Mammary epithelial cell (primary cell): ENCODE measurements at regions not wholly inside any gene's neighbourhood (a gene's known extent, or its start where the extent isn't known, plus 50 kb on each side); places are given as distances from the start of the nearest gene placed in this dataset.

Source experiments
- CTCF ChIP-seq, 2 donors: IDR thresholded peaks in 1 of 2; conservative IDR thresholded peaks in 1 of 2; 2 replicates each; pipeline ENCODE4 v1.5.1; 2011 to 2012; ENCODE audit warnings: inconsistent platforms in 2 of 2, low read length in 2 of 2, mild to moderate bottlenecking in 2 of 2, control low read depth in 1 of 2, low read depth in 1 of 2; ENCODE audit not compliant: insufficient read depth in 1 of 2; ENCODE audit errors: extremely low read depth in 1 of 2
- EZH2 ChIP-seq: IDR thresholded peaks from 2 replicates; pipeline ENCODE4 v1.6.1; 2012; ENCODE audit warnings: low read length, inconsistent platforms, borderline replicate concordance

DNA sequence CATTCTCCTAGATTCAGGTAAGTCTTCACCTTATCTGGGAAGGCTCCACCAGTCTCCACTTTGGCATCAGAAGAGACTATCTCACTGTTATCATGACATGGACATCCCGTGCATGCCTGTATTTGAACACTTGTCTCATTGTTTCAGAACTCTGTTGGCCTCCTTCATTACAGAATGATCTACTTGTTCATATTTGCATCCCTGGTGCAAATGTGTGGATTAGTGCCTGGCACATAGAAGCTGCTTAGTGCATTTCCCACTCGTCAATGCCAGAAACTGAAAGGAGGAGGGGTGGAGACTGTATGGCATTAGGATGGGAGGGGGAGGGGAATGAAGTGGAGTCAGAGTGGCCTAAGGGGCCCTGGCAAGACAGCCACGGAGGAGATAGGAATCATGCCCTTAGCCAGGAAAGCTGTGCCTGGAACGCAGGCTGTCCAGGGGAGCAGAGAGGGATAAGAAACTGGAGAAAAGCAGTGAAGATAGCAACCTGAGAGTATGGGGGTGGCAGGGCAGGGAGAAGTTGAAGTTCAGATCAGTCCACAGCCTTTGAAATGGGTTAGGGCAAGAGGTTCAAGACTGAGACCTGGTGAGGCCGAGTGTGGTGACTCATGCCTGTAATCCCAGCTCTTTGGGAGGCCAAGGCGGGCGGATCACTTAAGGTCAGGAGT is 53.8 kb upstream of the CAPRIN1 start:
- TF ChIP-seq CTCF (conservative IDR thresholded peaks at IDR 0.05 in 1 of 2, IDR thresholded peaks at IDR 0.05 in 1 of 2; ENCODE audit: extremely low read depth in 1 of 2, insufficient read depth in 1 of 2, low read depth in 1 of 2, low read length in 2 of 2) (no peak), EZH2 (no peak)
